ENCODE measurements at regions not wholly inside any gene's neighbourhood (a gene's known extent, or its start where the extent isn't known, plus 50 kb on each side); places are given as distances from the start of the nearest gene placed in this dataset.

DNA sequence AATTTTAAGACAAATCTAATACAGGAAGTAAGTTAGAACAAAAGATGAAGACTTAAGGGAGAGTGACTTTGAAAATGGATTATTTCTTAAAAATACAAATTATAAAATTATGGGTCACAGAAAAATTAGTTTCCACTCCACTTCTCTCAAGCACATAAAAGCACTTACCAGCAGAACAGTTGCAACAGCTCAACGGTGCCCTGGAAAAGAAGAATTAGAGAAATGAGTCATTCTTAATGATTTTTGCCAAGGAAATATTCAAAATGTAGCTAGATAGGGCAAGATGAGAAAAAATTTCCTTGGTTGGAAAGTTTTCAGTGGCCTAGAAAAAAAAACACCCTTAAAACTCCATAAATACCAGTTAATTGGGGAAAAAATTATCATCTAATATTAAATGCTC is 2185.6 kb upstream of the CELF4 start:
- Mint-ChIP-seq H3K27ac (ENCODE audit: unreplicated experiment) (no peak overlapping the region), H3K27me3 (ENCODE audit: insufficient read depth, unreplicated experiment) (no peaks in the 10 kb centered on the region), H3K4me3 (ENCODE audit: unreplicated experiment) (no peak overlapping the region), H3K4me1 (ENCODE audit: low read depth, unreplicated experiment) (no peaks in the 10 kb centered on the region), H3K9me3 (ENCODE audit: unreplicated experiment) (no peaks in the 10 kb centered on the region), H3K36me3 (ENCODE audit: insufficient read depth, unreplicated experiment) (peaks cover 9% of the 10 kb centered on the region)
- CTCF ChIA-PET, result no interaction called here
- TF ChIP-seq, protein P1, sequence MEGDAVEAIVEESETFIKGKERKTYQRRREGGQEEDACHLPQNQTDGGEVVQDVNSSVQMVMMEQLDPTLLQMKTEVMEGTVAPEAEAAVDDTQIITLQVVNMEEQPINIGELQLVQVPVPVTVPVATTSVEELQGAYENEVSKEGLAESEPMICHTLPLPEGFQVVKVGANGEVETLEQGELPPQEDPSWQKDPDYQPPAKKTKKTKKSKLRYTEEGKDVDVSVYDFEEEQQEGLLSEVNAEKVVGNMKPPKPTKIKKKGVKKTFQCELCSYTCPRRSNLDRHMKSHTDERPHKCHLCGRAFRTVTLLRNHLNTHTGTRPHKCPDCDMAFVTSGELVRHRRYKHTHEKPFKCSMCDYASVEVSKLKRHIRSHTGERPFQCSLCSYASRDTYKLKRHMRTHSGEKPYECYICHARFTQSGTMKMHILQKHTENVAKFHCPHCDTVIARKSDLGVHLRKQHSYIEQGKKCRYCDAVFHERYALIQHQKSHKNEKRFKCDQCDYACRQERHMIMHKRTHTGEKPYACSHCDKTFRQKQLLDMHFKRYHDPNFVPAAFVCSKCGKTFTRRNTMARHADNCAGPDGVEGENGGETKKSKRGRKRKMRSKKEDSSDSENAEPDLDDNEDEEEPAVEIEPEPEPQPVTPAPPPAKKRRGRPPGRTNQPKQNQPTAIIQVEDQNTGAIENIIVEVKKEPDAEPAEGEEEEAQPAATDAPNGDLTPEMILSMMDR (IDR thresholded peaks at IDR 0.05; ENCODE audit: insufficient read depth in 1 of 2, low read depth in 1 of 2, low read length in 1 of 2, severe bottlenecking in 1 of 2, unreplicated experiment in 1 of 2), result no peak
- H3K4me3 ChIP-seq (ENCODE audit: low read depth, low read length), result no peak overlapping the region
- intact Hi-C loops (cut with micrococcal nuclease; ENCODE audit: unreplicated experiment), result loop anchor here (10.0 kb wide), 1 partner anchor 54 kb away; no protein-coding TSS in a partner anchor
- POLR2A ChIA-PET, result no interaction called here
- H3K9me3 ChIP-seq, result no peaks in the 10 kb centered on the region
- H3K27me3 ChIP-seq (replicated peaks; ENCODE audit: control insufficient read depth, insufficient read depth, low read length), result no peaks in the 10 kb centered on the region
- H3K36me3 ChIP-seq (ENCODE audit: control insufficient read depth, insufficient read depth, low read length), result no peaks in the 10 kb centered on the region
- no TSS peak for BruUV-seq (replicated peaks)
- DNase-seq, result no peak
- no peaks in the 10 kb centered on the region for H3K4me1 ChIP-seq

- Histone ChIP-seq H3K27me3 (replicated peaks; ENCODE audit: control insufficient read depth, insufficient read depth, low read length) (no peaks in the 10 kb centered on the region), H3K36me3 (ENCODE audit: control insufficient read depth, insufficient read depth, low read length) (no peaks in the 10 kb centered on the region), H3K4me1 (no peaks in the 10 kb centered on the region), H3K9me3 (no peaks in the 10 kb centered on the region), H3K4me3 (ENCODE audit: low read depth, low read length) (no peak overlapping the region)
- POLR2A ChIA-PET, result no interaction called here
- no TSS peak for BruUV-seq (replicated peaks)
- H3K4me1 Mint-ChIP-seq (ENCODE audit: low read depth, unreplicated experiment), result no peaks in the 10 kb centered on the region
- DNase-seq, result no peak
- H3K27ac Mint-ChIP-seq (ENCODE audit: unreplicated experiment), result no peak overlapping the region
- CTCF ChIA-PET, result no interaction called here
- TF ChIP-seq, protein P1 (IDR thresholded peaks at IDR 0.05; ENCODE audit: insufficient read depth in 1 of 2, low read depth in 1 of 2, low read length in 1 of 2, severe bottlenecking in 1 of 2, unreplicated experiment in 1 of 2), result no peak
- no peaks in the 10 kb centered on the region for H3K27me3 Mint-ChIP-seq (ENCODE audit: insufficient read depth, unreplicated experiment)
- intact Hi-C loops (cut with micrococcal nuclease; ENCODE audit: unreplicated experiment), result no loop called here
- peaks cover 9% of the 10 kb centered on the region for H3K36me3 Mint-ChIP-seq (ENCODE audit: insufficient read depth, unreplicated experiment)
- H3K4me3 Mint-ChIP-seq (ENCODE audit: unreplicated experiment), result no peak overlapping the region
- no peaks in the 10 kb centered on the region for H3K9me3 Mint-ChIP-seq (ENCODE audit: unreplicated experiment)
Observed at GRCh38 chr18:39749154-39749553, 2183.6 kb upstream of the CELF4 start.

- POLR2A ChIA-PET, result no interaction called here
- H3K36me3 Mint-ChIP-seq (ENCODE audit: insufficient read depth, unreplicated experiment), result peaks cover 9% of the 10 kb centered on the region
- Histone ChIP-seq H3K27me3 (replicated peaks; ENCODE audit: control insufficient read depth, insufficient read depth, low read length) (no peaks in the 10 kb centered on the region), H3K9me3 (no peaks in the 10 kb centered on the region), H3K36me3 (ENCODE audit: control insufficient read depth, insufficient read depth, low read length) (no peaks in the 10 kb centered on the region), H3K4me3 (ENCODE audit: low read depth, low read length) (no peak overlapping the region), H3K4me1 (no peaks in the 10 kb centered on the region)
- no TSS peak for BruUV-seq (replicated peaks)
- no peaks in the 10 kb centered on the region for H3K4me1 Mint-ChIP-seq (ENCODE audit: low read depth, unreplicated experiment)
- CTCF ChIA-PET, result no interaction called here
- intact Hi-C loops (cut with micrococcal nuclease; ENCODE audit: unreplicated experiment), result no loop called here
- no peak for DNase-seq
- no peak overlapping the region for H3K27ac Mint-ChIP-seq (ENCODE audit: unreplicated experiment)
- H3K4me3 Mint-ChIP-seq (ENCODE audit: unreplicated experiment), result no peak overlapping the region
- no peaks in the 10 kb centered on the region for H3K9me3 Mint-ChIP-seq (ENCODE audit: unreplicated experiment)
- no peaks in the 10 kb centered on the region for H3K27me3 Mint-ChIP-seq (ENCODE audit: insufficient read depth, unreplicated experiment)
- TF ChIP-seq, protein P1 (IDR thresholded peaks at IDR 0.05; ENCODE audit: insufficient read depth in 1 of 2, low read depth in 1 of 2, low read length in 1 of 2, severe bottlenecking in 1 of 2, unreplicated experiment in 1 of 2), result no peak
Observed at GRCh38 chr18:39748727-39749126, 2183.1 kb upstream of the CELF4 start.

Measured in Caco-2 (cell line).